HG03039 (cell line): ENCODE measurements at regions not wholly inside any gene's neighbourhood (a gene's known extent, or its start where the extent isn't known, plus 50 kb on each side); places are given as distances from the start of the nearest gene placed in this dataset.

ENCODE experiments used
- ATAC-seq: cut with Tn5 transposase; IDR thresholded peaks from one replicate; pipeline ENCODE4 v1.9.1; 2021; ENCODE audit warnings: mild to moderate bottlenecking, moderate library complexity; ENCODE audit not compliant: unreplicated experiment

DNA sequence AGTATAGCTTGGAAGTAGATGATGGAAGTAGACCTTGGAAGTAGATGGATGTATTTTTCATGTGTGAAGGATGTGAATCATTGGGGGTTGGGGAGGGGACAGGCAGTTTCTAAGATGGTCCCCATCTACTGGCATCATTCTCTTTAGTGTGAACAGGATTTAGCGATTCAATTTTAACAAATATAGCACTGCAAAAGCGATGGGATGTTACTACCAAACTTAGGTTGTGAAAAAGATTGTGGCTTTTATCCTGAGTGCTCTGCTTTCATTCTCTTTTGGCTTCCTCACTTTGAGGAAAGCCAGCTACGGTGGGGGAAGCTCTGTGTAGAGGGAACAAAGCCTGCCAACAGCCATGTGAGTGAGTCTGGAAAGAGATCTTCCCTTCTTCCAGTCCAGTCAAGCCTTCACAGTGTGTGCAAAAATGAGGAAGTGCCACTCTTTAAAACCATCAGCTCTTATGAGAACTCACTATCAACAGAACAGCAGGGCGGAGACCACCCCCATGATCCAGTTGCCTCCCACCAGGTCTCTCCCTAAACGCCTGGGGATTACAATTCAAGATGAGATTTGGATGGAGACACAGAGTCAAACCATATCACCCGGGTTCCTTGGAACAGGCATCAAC lies 441.4 kb downstream of the SH3GL2 start:
- no peak for ATAC-seq

- ATAC-seq = no peak
Measured at GRCh38 chr9:18022642-18023041, 443.8 kb downstream of the SH3GL2 start.

- ATAC-seq = no peak
Measured at GRCh38 chr9:18023332-18023731, 444.5 kb downstream of the SH3GL2 start.

DNA sequence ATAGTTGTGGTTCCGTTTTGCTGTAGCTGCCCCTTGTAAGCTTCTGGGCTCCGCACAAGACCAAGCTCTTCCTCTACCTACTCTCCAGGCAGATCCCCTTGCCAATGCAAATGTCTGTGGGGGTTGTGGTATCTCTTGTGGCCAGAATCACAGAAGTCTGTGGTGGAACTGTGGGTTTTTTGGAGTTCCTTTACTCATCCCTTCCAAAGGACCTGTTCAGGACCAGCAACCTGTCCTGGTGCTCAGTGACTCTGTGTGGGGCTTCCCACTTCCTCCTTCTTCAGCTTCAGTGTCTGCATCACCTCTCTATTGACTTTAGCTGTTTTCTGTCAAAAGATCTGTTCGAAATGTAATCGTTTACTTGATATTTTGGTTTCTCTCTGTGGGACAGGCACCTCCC lies 441.3 kb upstream of the ADAMTSL1 start:
- no peak for ATAC-seq

DNA sequence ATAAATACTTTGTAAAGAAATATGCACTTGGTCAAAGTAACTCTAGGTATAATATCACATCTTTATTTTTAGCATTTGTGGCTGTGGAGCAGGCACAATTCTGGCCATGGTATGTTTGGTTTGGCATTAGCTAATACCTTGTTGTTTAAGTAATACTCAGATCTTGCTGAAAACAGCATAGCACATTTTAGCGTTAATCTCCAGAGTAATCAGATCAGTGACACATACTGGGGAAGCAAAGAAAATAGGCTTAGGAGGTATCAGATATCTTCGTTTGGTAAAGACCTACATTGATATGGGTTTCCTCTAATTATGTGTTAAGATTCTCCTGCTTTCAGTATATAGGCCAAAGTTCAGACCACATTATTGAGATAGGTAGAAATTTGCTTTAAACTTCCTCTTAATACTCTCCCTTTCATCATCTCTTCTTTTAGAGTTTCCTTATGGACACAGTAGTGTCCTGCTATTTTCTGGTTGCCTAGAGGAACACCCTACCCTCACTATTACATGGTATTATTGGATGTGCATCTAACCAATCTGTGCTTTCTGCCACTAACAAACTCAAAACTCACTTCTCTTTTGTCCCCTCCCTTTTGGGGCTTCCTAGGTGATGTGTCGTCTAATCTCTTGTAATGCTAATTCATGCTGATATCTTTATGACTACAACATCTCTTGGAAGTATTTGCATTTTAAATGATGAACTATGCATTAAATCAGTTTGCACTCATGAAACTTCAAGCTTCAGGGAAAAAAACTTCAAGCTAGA lies 437.3 kb upstream of the ADAMTSL1 start:
- no peak for ATAC-seq

- no peak for ATAC-seq
Measured at GRCh38 chr9:18037981-18038380, 436.0 kb upstream of the ADAMTSL1 start.

DNA sequence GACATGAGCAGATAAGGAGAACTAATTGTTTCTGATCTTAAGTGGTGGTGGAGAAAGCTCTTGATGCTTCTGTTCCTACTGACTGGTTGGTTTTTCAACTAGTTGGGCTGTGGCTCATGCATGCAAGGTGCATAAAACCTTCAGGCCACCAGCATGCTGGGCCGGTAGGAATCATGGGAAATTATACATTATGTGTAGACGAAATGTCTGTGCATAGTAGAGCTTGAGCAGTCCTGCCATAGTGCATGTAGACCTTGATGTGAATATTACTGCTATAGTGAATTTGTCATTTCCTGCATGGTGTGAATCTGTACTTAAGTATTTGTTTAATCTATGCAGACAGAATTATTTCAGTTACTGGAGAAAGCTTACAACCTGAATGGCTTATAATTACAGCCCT lies 433.6 kb upstream of the ADAMTSL1 start:
- ATAC-seq = no peak

DNA sequence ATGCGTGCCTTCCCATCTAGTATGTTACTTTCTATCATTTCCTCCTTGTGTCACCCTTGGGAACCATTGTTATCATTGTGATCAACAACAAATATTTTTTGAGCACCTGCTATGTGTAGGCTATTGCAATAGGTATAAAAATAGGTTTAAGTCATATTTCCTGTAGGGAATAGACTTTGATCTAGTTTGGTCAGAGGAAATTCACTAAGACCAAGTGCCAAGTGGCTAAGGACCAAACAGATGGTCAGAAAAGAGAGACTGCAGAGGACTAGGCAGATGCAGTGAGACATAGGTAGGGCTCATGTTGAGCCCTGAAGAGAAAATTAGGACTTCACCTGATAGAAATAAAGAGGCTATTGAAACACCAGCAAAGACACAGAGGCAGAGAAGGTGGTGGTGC lies 430.0 kb upstream of the ADAMTSL1 start:
- no peak for ATAC-seq

- no peak for ATAC-seq
Measured at GRCh38 chr9:18045326-18045725, 428.6 kb upstream of the ADAMTSL1 start.

DNA sequence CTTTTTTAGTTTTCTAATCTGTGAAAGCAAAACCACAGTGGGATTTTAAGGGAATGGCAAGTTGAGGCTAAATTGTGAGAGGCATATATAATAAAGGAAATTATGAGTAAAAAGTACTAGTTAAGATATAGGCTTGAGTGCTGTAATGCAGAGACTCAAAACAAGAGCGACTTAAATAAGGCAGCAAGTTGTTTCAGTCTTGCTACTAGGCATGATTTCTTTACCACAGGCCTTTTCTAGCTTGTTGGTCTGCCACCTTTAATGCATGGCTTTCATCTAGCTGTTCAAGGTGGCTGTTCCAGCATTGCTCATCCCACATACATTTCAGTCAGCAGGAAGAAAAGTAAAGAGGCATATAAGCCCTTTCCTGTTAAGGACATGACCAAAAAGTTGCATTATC lies 427.9 kb upstream of the ADAMTSL1 start:
- no peak for ATAC-seq

GRCh38 chr9:18051638-18052037 lies 422.3 kb upstream of the ADAMTSL1 start:
- no peak for ATAC-seq

DNA sequence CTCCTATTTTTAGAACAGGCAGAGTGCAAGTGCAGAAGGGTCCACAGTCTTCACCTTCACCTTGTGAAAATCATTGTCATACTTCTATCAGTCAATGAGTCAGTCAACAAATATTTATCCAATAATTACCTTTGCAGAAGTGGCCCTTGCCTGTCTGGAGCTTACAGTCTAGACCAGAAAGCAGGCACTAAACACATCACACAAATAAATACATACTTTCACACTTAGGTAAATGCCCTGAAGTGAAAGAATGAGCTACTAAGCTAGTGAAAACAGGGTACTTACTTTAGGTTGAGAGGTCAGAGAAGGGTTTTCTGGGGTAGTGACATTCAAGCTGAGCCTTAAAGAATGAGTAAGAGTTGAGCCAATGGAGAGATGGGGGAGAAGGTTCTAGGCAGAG lies 421.9 kb upstream of the ADAMTSL1 start:
- ATAC-seq = no peak

DNA sequence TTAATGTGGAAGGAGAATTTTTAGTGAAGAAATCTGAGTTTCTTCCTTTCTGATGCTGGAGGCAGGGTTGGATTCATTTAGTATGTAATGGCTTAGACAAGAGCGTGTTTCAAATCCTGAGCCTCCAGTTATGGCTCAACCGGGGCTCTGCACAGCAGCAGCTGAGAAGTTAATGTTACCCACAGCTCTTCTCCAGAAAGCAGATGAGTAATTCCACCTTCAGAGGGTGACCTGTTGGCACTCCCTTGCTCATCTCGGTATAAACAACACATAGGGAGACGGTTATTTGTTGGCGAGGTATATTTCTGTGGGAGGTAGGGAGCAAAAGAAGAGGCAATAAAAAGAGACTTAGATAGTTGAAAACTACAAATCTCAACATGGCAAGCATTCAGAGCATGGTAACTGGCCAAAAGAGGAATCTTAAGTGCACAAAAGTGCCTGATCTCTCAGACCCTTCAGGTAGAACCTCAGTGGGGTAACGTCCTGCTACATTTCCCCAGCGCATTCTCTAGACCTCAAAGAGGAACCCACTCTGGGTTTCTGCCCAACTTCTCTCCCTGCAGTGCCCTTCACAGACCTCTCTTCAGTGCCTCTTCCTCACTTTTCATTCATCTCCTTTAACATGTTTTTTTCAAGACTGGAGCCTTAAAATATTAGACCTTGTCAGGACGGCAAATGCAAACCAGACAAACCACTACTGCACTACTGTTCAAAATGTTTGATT lies 417.5 kb upstream of the ADAMTSL1 start:
- peak; percentile 18 for ATAC-seq

DNA sequence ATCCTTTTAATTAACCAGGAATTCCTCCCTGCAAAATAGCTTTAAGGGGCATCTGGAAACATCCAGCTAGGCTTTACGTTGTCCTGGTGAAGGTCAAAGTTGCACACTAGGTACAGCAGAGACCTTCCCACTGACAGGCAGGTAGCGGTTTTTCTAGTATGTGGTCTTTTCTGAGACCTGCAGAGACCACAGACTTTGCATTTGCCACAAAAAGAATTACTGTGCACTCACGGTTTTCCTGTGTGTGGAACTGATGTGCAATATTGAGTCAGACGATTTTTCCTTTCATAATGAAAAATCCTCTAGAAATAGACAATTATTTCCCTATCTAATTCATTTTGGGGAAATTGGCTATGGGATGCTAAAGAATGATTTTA lies 417.0 kb upstream of the ADAMTSL1 start:
- peak; percentile 96 for ATAC-seq

- no peak for ATAC-seq
Measured at GRCh38 chr9:18058564-18059442, 415.1 kb upstream of the ADAMTSL1 start.

DNA sequence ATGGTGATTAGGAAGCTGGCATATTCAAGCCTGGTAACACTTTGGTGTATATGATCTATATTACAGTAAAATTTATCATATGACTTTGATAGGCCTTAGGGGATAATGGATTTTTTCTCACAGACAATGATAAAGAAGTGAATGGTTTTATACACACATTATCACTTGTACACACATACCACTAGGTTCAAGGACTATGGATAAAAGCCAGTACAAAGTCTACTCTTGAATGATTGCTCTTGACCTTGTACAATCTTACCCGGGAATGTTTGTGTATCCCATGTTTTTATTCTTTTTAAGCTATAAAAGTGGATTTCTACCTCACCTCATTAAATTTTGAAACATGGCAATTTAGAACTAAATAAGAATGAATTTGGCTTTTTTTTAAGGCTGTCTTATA lies 414.5 kb upstream of the ADAMTSL1 start:
- no peak for ATAC-seq

GRCh38 chr9:18060269-18060934 lies 413.6 kb upstream of the ADAMTSL1 start:
- ATAC-seq = no peak

DNA sequence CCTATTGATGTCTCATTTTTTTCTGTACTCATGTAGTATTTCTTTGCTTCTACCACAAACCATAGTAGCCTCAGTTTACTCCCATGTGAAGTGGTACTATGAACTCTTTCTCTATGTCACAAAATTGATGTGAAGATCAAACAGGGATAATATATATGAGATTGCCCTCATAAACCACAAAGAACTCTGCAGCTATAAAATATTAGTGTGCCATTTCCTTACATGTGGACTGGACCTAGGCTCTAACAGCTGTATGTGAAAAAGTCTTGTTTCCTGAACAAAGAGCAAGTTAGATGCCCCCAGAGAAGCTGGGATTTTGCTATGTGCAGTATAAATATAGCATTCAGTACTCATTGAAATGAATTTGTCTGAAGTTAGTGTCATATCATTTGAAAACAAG lies 412.6 kb upstream of the ADAMTSL1 start:
- ATAC-seq = no peak

DNA sequence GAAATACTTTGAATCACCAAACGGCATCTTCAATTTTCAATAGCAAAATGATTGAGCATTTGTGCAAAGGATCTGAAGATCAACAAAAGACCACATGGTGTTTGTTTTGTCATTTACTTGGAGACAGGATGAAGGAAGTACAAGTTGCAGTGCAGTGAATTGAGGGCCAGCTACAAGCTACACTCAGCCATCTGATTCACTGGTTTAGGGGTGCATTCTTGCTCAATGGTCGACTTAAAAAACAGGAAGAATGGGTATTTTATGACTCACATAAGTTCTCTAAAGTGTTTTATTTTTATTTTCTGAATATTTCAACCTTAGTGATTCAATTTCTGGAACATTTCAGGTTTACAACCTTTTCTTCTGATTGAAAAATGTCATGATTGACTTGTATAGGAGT lies 412.1 kb upstream of the ADAMTSL1 start:
- ATAC-seq = no peak

- no peak for ATAC-seq
Measured at GRCh38 chr9:18063856-18064390, 410.0 kb upstream of the ADAMTSL1 start.
